Smooth muscle cell (in vitro differentiated cells): ENCODE measurements at regions not wholly inside any gene's neighbourhood (a gene's known extent, or its start where the extent isn't known, plus 50 kb on each side); places are given as distances from the start of the nearest gene placed in this dataset.

Experiments
- DNase-seq: peaks from one replicate; lab custom pipeline; 2025; ENCODE audit not compliant: unreplicated experiment; lab: John Stamatoyannopoulos, UW
- H2AFZ ChIP-seq: fragments of 200-600 bp; sonication (generic); 2 replicates; pipeline ENCODE4 v1.6.0; 2016; ENCODE audit warnings: antibody characterized with exemption, low read depth, mild to moderate bottlenecking
- H3F3A ChIP-seq: fragments of 200-600 bp; sonication (generic); 2 replicates; pipeline ENCODE4 v1.6.0; 2017; ENCODE audit warnings: antibody characterized with exemption, low read depth
- H3K27ac ChIP-seq: fragments of 200-600 bp; sonication (generic); 2 replicates; pipeline ENCODE4 v1.5.1; 2016; ENCODE audit warnings: low read depth, mild to moderate bottlenecking
- H3K27me3 ChIP-seq: fragments of 200-600 bp; sonication (generic); 2 replicates; pipeline ENCODE4 v1.6.1; 2016; ENCODE audit warnings: low read depth, mild to moderate bottlenecking
- H3K36me3 ChIP-seq: fragments of 200-600 bp; sonication (generic); 2 replicates; pipeline ENCODE4 v1.5.1; 2016; ENCODE audit warnings: low read depth
- H3K4me1 ChIP-seq: fragments of 200-600 bp; sonication (generic); 2 replicates; pipeline ENCODE4 v1.5.1; 2016; ENCODE audit warnings: low read depth
- H3K4me2 ChIP-seq: fragments of 200-600 bp; sonication (generic); 2 replicates; pipeline ENCODE4 v1.6.0; 2016; ENCODE audit warnings: mild to moderate bottlenecking
- H3K4me3 ChIP-seq: fragments of 200-600 bp; sonication (generic); 2 replicates; pipeline ENCODE4 v1.5.1; 2016; ENCODE audit warnings: mild to moderate bottlenecking
- H3K79me2 ChIP-seq: fragments of 200-600 bp; sonication (generic); 2 replicates; pipeline ENCODE4 v1.6.0; 2016; ENCODE audit warnings: low read depth, mild to moderate bottlenecking
- H3K9ac ChIP-seq: fragments of 200-600 bp; sonication (generic); 2 replicates; pipeline ENCODE4 v1.6.0; 2016; ENCODE audit warnings: low read depth
- H3K9me3 ChIP-seq: fragments of 200-600 bp; sonication (generic); replicated peaks from 2 replicates; pipeline ENCODE4 v1.5.1; 2016; ENCODE audit warnings: low read depth
- H4K20me1 ChIP-seq: fragments of 200-600 bp; sonication (generic); 2 replicates; pipeline ENCODE4 v1.6.0; 2016; ENCODE audit warnings: low read depth
- WGBS: methylation state at CpG from one replicate; pipeline ENCODE4 v1.1.7; 2016; ENCODE audit warnings: low lambda C conversion rate; 5-methylcytosine and 5-hydroxymethylcytosine counted together
- TF ChIP-seq, protein P1 (sequence below): fragments of 200-600 bp; sonication (generic); IDR thresholded peaks from 2 replicates; pipeline ENCODE4 v1.5.1; 2017; ENCODE audit warnings: borderline replicate concordance, mild to moderate bottlenecking, antibody characterized with exemption; ENCODE audit not compliant: insufficient read depth, poor library complexity, severe bottlenecking

DNA sequence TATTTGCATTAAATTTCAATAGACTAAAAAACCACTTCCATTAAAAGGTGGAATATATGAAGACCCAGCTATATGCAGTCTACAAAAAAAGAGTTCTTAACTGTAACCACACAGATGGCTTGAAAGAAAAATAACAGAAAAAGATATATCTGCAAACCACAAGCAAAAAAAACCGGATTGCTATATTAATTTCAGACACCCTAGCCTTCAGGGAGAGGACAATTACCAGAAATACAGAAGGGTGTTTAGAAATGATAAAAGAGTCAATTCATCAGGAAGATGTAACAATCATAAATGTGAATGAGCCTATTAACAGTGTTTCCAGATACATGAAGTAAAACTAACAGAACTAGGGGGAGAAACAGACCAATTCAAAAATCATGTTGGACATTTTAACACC is 56.9 kb upstream of the SMIM23 start:
- H3K9ac ChIP-seq: no peak overlapping the region
- no peak overlapping the region for H3K27ac ChIP-seq
- H3K27me3 ChIP-seq: no peaks in the 10 kb centered on the region
- 76% methylated on average over 1 of the region's 1 CpG for WGBS
- H3K79me2 ChIP-seq: no peaks in the 10 kb centered on the region
- no peaks in the 10 kb centered on the region for H4K20me1 ChIP-seq
- H3F3A ChIP-seq: no peaks in the 10 kb centered on the region
- TF ChIP-seq, protein P1, sequence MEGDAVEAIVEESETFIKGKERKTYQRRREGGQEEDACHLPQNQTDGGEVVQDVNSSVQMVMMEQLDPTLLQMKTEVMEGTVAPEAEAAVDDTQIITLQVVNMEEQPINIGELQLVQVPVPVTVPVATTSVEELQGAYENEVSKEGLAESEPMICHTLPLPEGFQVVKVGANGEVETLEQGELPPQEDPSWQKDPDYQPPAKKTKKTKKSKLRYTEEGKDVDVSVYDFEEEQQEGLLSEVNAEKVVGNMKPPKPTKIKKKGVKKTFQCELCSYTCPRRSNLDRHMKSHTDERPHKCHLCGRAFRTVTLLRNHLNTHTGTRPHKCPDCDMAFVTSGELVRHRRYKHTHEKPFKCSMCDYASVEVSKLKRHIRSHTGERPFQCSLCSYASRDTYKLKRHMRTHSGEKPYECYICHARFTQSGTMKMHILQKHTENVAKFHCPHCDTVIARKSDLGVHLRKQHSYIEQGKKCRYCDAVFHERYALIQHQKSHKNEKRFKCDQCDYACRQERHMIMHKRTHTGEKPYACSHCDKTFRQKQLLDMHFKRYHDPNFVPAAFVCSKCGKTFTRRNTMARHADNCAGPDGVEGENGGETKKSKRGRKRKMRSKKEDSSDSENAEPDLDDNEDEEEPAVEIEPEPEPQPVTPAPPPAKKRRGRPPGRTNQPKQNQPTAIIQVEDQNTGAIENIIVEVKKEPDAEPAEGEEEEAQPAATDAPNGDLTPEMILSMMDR: no peak
- H3K36me3 ChIP-seq: no peaks in the 10 kb centered on the region
- no peaks in the 10 kb centered on the region for H3K9me3 ChIP-seq
- no peak overlapping the region for H3K4me3 ChIP-seq
- no peak overlapping the region for H2AFZ ChIP-seq
- no peaks in the 10 kb centered on the region for H3K4me1 ChIP-seq
- DNase-seq: no peak
- H3K4me2 ChIP-seq: no peak overlapping the region
